WTC11 (cell line): ENCODE measurements at regions not wholly inside any gene's neighbourhood (a gene's known extent, or its start where the extent isn't known, plus 50 kb on each side); places are given as distances from the start of the nearest gene placed in this dataset.

Experiments
- ATAC-seq: fragments of 200-7000 bp; cut with Tn5 transposase; 2 replicates; pipeline ENCODE4 v1.10.0; 2021; ENCODE audit warnings: mild to moderate bottlenecking, moderate library complexity
- CTCF ChIA-PET: fragments of 300-600 bp; sonication (Branson Sonifier 250); formaldehyde crosslinking; loops from one replicate; lab custom pipeline; 2021; ENCODE audit warnings: antibody characterized with exemption; lab: Charles Lee
- POLR2A ChIA-PET: fragments of 350-600 bp; sonication (Branson Sonifier 250); formaldehyde crosslinking; loops from one replicate; lab custom pipeline; 2021; ENCODE audit warnings: antibody characterized with exemption; lab: Charles Lee
- DNase-seq: peaks from one replicate; pipeline ENCODE4 v3.0.0; 2021; ENCODE audit warnings: low spot score
- H3K27ac Mint-ChIP-seq: 2 replicates; pipeline ENCODE4 v1.8.0; 2021; ENCODE audit warnings: mixed read lengths
- H3K27me3 Mint-ChIP-seq: 2 replicates; pipeline ENCODE4 v1.8.0; 2021; ENCODE audit warnings: low read depth, mild to moderate bottlenecking, moderate library complexity, mixed read lengths
- H3K36me3 Mint-ChIP-seq: 2 replicates; pipeline ENCODE4 v1.8.0; 2021; ENCODE audit warnings: mixed read lengths
- H3K4me1 Mint-ChIP-seq: 2 replicates; pipeline ENCODE4 v1.8.0; 2022; ENCODE audit warnings: mixed read lengths
- H3K4me3 Mint-ChIP-seq: 2 replicates; pipeline ENCODE4 v1.8.0; 2021; ENCODE audit warnings: mild to moderate bottlenecking, moderate library complexity, mixed read lengths
- H3K9me3 Mint-ChIP-seq: 2 replicates; pipeline ENCODE4 v1.8.0; 2021; ENCODE audit warnings: mixed read lengths
- ATF1 ChIP-seq: sonication (generic); formaldehyde crosslinking; IDR thresholded peaks from 2 replicates; pipeline ENCODE4 v1.8.1; 2023; ENCODE audit warnings: mild to moderate bottlenecking, moderate library complexity, missing genetic modification reagents
- CREM ChIP-seq: sonication (generic); formaldehyde crosslinking; IDR thresholded peaks from 2 replicates; pipeline ENCODE4 v1.8.1; 2022; ENCODE audit warnings: mild to moderate bottlenecking, missing genetic modification reagents, moderate library complexity
- ESRRA ChIP-seq: sonication (generic); formaldehyde crosslinking; IDR thresholded peaks from 2 replicates; pipeline ENCODE4 v1.8.1; 2022; ENCODE audit warnings: mild to moderate bottlenecking, missing genetic modification reagents, borderline replicate concordance
- FOXJ3 ChIP-seq: sonication (generic); formaldehyde crosslinking; IDR thresholded peaks from 2 replicates; pipeline ENCODE4 v1.9.0; 2021; ENCODE audit warnings: missing genetic modification reagents, mild to moderate bottlenecking, borderline replicate concordance
- FOXK1 ChIP-seq: sonication (generic); formaldehyde crosslinking; IDR thresholded peaks from 2 replicates; pipeline ENCODE4 v1.8.0; 2022; ENCODE audit warnings: mild to moderate bottlenecking, moderate library complexity, missing genetic modification reagents
- HMGA2 ChIP-seq: fragments of 250-450 bp; sonication (Bioruptor Pico); IDR thresholded peaks from 2 replicates; pipeline ENCODE4 v1.4.0; 2021; ENCODE audit warnings: mild to moderate bottlenecking, moderate library complexity
- SP1 ChIP-seq: sonication (generic); formaldehyde crosslinking; conservative IDR thresholded peaks from 2 replicates; pipeline ENCODE4 v1.8.1; 2022; ENCODE audit warnings: missing genetic modification reagents
- TP53 ChIP-seq: sonication (generic); formaldehyde crosslinking; IDR thresholded peaks from 2 replicates; pipeline ENCODE4 v1.8.1; 2023; ENCODE audit warnings: mild to moderate bottlenecking, missing genetic modification reagents
- ZNF219 ChIP-seq: sonication (generic); formaldehyde crosslinking; IDR thresholded peaks from 2 replicates; pipeline ENCODE4 v1.8.0; 2023; ENCODE audit warnings: missing genetic modification reagents, mild to moderate bottlenecking, borderline replicate concordance
- ZNF232 ChIP-seq: sonication (generic); formaldehyde crosslinking; IDR thresholded peaks from 2 replicates; pipeline ENCODE4 v1.8.0; 2022; ENCODE audit warnings: mild to moderate bottlenecking, missing genetic modification reagents
- ZNF263 ChIP-seq: sonication (generic); formaldehyde crosslinking; IDR thresholded peaks from 2 replicates; pipeline ENCODE4 v1.8.1; 2022; ENCODE audit warnings: low read depth, mild to moderate bottlenecking, moderate library complexity, missing genetic modification reagents
- ZNF396 ChIP-seq: fragments of 250-450 bp; sonication (Bioruptor Pico); IDR thresholded peaks from 2 replicates; pipeline ENCODE4 v1.8.0; 2021; ENCODE audit warnings: mild to moderate bottlenecking, moderate library complexity, borderline replicate concordance
- ZNF671 ChIP-seq: fragments of 250-450 bp; sonication (Bioruptor Pico); IDR thresholded peaks from 2 replicates; pipeline ENCODE4 v1.8.0; 2021; ENCODE audit warnings: mild to moderate bottlenecking
- TF ChIP-seq, protein P1 (sequence below): sonication (generic); formaldehyde crosslinking; IDR thresholded peaks from 2 replicates; pipeline ENCODE4 v1.8.1; 2023; ENCODE audit warnings: mild to moderate bottlenecking, missing genetic modification reagents, borderline replicate concordance
- TF ChIP-seq, protein P2 (sequence below): sonication (generic); formaldehyde crosslinking; IDR thresholded peaks from 2 replicates; pipeline ENCODE4 v1.8.1; 2022; ENCODE audit warnings: low read depth, mild to moderate bottlenecking, moderate library complexity, missing genetic modification reagents, borderline replicate concordance
- TF ChIP-seq, protein P3 (sequence below): sonication (generic); formaldehyde crosslinking; IDR thresholded peaks from 2 replicates; pipeline ENCODE4 v1.8.1; 2022; ENCODE audit warnings: low read depth, missing genetic modification reagents, borderline replicate concordance

DNA sequence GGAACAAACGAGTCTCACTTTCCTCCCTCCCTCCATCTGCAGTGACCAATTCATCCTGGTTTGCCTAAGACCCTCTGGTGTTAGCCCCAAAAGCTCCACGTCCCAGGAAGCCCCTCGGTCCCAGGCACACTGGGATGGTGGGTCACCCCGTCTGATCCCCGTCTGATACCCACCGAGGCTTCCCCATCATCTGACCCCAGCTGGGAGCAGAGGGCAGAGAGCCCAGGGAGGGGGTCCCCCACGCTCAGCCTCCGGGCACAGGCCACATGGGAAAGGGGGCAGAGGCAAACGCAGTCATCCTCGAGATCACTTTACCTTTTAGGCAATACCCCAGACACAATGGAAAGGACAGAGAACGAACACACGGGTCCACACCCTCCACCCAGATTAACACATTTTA lies 291.6 kb upstream of the PPP2R2D start:
- POLR2A ChIA-PET: no interaction called here
- H3K4me1 Mint-ChIP-seq: no peaks in the 10 kb centered on the region
- no peak overlapping the region for H3K27ac Mint-ChIP-seq
- peaks cover 22% of the 10 kb centered on the region for H3K36me3 Mint-ChIP-seq
- TF ChIP-seq HMGA2 (no peak), ZNF396 (CRISPR knock-in tag) (no peak)
- CTCF ChIA-PET: no interaction called here
- H3K4me3 Mint-ChIP-seq: no peak overlapping the region
- H3K27me3 Mint-ChIP-seq: peaks cover 2% of the 10 kb centered on the region; the same call in 1 of the 2 replicates
- ATAC-seq (no peak), DNase-seq (no peak)
- H3K9me3 Mint-ChIP-seq: peaks cover 73% of the 10 kb centered on the region

DNA sequence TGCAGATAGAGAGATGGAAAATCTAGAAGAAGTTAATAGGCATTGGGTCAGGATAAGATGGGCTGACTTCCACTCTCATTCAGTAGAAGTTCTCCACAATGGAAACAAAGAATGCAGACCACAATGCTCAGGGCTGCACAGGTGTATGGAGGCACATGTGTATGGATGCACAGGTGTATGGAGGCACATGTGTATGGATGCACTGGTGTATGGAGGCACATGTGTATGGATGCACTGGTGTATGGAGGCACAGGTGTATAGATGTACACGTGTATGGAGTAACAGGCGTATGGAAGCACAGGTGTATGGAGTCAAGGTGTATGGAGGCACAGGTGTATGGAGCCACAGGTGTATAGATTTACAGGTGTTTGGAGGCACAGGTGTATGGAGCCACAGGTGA lies 285.7 kb upstream of the PPP2R2D start:
- H3K4me3 Mint-ChIP-seq: no peak overlapping the region
- no peak for TF ChIP-seq ESRRA
- no peak for ATAC-seq
- H3K27me3 Mint-ChIP-seq: no peaks in the 10 kb centered on the region
- POLR2A ChIA-PET: no interaction called here
- H3K9me3 Mint-ChIP-seq: peaks cover 62% of the 10 kb centered on the region
- H3K27ac Mint-ChIP-seq: no peak overlapping the region
- no peak for DNase-seq
- H3K4me1 Mint-ChIP-seq: no peaks in the 10 kb centered on the region
- CTCF ChIA-PET: no interaction called here
- H3K36me3 Mint-ChIP-seq: peaks cover 21% of the 10 kb centered on the region

DNA sequence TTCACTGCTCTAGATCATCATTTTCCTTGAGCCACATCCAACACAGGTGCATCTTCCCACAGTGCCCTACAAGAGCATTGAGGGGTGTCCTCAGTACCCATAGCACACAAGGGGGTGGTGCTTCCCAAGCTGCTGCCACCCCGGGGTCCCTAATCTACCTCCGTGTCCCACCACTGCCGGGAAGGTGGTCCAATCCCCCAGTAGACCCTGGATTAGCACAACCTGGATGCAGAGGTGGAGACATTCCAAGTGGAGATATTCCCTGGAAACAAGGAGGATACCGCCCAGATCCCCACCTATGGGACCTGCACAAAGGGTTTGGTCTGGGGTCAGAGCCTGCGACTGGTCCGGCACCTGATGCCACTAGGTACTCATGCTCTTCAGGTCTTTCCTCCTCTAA lies 284.8 kb upstream of the PPP2R2D start:
- H3K9me3 Mint-ChIP-seq: peaks cover 54% of the 10 kb centered on the region
- ChIA-PET POLR2A (no interaction called here), CTCF (no interaction called here)
- peaks cover 21% of the 10 kb centered on the region for H3K36me3 Mint-ChIP-seq
- no peaks in the 10 kb centered on the region for H3K4me1 Mint-ChIP-seq
- no peak overlapping the region for H3K27ac Mint-ChIP-seq
- no peak overlapping the region for H3K4me3 Mint-ChIP-seq
- H3K27me3 Mint-ChIP-seq: peaks cover 3% of the 10 kb centered on the region; the same call in 1 of the 2 replicates
- ATAC-seq: no peak
- no peak for DNase-seq
- no peak for TF ChIP-seq SP1 (CRISPR knock-in tag)
- no peak for TF ChIP-seq CREM
- no peak for TF ChIP-seq TP53 (CRISPR knock-in tag)
- no peak for TF ChIP-seq ZNF263 (CRISPR knock-in tag)
- no peak for TF ChIP-seq ZNF219

DNA sequence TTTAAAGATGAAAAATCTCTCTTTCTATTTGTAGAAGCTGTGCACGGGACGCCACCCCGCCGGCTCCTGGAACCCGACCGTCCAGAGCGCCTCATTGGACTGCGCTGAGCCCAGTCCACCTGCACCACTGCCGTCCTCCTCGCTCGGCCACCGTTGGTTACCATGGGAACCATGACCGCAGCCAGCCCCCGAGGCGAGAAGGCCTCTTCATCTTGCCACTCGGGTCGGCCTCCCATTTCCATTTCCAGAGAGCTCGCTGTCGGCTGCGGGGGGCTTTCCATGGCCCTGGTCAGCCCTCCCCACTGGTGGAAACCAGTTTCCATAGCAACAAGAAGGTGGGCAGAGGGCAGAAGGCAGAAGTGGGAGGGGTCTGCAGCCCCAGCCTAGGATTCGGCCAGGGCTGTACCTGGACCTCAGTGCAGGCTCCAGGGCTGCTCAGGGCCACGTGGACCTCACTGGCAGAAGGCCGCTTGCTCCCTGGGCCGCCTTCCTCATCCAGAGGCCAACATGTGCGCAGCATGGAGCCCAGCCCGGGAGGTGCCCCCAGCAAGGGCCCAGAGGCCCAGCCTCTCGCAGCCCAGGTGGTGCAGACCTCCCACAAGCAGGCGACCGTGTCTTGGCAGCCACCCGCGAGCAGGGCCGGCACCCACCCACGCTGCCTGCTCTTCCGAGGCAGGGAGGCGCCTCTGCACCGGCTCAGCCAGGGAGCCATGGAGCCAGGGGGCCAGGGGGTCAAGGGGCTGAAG lies 283.5 kb upstream of the PPP2R2D start:
- peaks cover 3% of the 10 kb centered on the region; the same call in 1 of the 2 replicates for H3K27me3 Mint-ChIP-seq
- peaks cover 31% of the 10 kb centered on the region for H3K36me3 Mint-ChIP-seq
- POLR2A ChIA-PET: no interaction called here
- peaks cover 48% of the 10 kb centered on the region for H3K9me3 Mint-ChIP-seq
- TF ChIP-seq FOXJ3 (CRISPR knock-in tag) (no peak), ZNF232 (no peak), SP1 (CRISPR knock-in tag) (no peak), FOXK1 (no peak), ATF1 (CRISPR knock-in tag) (no peak), ZNF671 (no peak)
- TF ChIP-seq, protein P1, sequence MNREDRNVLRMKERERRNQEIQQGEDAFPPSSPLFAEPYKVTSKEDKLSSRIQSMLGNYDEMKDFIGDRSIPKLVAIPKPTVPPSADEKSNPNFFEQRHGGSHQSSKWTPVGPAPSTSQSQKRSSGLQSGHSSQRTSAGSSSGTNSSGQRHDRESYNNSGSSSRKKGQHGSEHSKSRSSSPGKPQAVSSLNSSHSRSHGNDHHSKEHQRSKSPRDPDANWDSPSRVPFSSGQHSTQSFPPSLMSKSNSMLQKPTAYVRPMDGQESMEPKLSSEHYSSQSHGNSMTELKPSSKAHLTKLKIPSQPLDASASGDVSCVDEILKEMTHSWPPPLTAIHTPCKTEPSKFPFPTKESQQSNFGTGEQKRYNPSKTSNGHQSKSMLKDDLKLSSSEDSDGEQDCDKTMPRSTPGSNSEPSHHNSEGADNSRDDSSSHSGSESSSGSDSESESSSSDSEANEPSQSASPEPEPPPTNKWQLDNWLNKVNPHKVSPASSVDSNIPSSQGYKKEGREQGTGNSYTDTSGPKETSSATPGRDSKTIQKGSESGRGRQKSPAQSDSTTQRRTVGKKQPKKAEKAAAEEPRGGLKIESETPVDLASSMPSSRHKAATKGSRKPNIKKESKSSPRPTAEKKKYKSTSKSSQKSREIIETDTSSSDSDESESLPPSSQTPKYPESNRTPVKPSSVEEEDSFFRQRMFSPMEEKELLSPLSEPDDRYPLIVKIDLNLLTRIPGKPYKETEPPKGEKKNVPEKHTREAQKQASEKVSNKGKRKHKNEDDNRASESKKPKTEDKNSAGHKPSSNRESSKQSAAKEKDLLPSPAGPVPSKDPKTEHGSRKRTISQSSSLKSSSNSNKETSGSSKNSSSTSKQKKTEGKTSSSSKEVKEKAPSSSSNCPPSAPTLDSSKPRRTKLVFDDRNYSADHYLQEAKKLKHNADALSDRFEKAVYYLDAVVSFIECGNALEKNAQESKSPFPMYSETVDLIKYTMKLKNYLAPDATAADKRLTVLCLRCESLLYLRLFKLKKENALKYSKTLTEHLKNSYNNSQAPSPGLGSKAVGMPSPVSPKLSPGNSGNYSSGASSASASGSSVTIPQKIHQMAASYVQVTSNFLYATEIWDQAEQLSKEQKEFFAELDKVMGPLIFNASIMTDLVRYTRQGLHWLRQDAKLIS (CRISPR knock-in tag): no peak
- TF ChIP-seq, protein P2, sequence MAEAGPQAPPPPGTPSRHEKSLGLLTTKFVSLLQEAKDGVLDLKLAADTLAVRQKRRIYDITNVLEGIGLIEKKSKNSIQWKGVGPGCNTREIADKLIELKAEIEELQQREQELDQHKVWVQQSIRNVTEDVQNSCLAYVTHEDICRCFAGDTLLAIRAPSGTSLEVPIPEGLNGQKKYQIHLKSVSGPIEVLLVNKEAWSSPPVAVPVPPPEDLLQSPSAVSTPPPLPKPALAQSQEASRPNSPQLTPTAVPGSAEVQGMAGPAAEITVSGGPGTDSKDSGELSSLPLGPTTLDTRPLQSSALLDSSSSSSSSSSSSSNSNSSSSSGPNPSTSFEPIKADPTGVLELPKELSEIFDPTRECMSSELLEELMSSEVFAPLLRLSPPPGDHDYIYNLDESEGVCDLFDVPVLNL: no peak
- TF ChIP-seq, protein P3, sequence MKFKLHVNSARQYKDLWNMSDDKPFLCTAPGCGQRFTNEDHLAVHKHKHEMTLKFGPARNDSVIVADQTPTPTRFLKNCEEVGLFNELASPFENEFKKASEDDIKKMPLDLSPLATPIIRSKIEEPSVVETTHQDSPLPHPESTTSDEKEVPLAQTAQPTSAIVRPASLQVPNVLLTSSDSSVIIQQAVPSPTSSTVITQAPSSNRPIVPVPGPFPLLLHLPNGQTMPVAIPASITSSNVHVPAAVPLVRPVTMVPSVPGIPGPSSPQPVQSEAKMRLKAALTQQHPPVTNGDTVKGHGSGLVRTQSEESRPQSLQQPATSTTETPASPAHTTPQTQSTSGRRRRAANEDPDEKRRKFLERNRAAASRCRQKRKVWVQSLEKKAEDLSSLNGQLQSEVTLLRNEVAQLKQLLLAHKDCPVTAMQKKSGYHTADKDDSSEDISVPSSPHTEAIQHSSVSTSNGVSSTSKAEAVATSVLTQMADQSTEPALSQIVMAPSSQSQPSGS (CRISPR knock-in tag): no peak
- DNase-seq (no peak), ATAC-seq (no peak)
- H3K27ac Mint-ChIP-seq: no peak overlapping the region
- CTCF ChIA-PET: no interaction called here
- no peaks in the 10 kb centered on the region for H3K4me1 Mint-ChIP-seq
- no peak overlapping the region for H3K4me3 Mint-ChIP-seq
